ENCODE measurements at regions not wholly inside any gene's neighbourhood (a gene's known extent, or its start where the extent isn't known, plus 50 kb on each side); places are given as distances from the start of the nearest gene placed in this dataset.

GRCh38 chr22:47257566-47257965 is 495.1 kb downstream of the TBC1D22A start:
- ATAC-seq (ENCODE audit: low FRiP score) (no peak), DNase-seq (ENCODE audit: low spot score) (no peak)
- TF ChIP-seq CTCF (IDR thresholded peaks at IDR 0.05) = no peak

- DNase-seq (ENCODE audit: low spot score) (no peak), ATAC-seq (ENCODE audit: low FRiP score) (no peak)
- TF ChIP-seq CTCF (IDR thresholded peaks at IDR 0.05) = no peak
These were observed 489.5 kb downstream of the TBC1D22A start for GRCh38 chr22:47251911-47252310.

GRCh38 chr22:47250995-47251765 is 488.7 kb downstream of the TBC1D22A start:
- no peak for TF ChIP-seq CTCF (IDR thresholded peaks at IDR 0.05)
- ATAC-seq (ENCODE audit: low FRiP score) = no peak

DNA sequence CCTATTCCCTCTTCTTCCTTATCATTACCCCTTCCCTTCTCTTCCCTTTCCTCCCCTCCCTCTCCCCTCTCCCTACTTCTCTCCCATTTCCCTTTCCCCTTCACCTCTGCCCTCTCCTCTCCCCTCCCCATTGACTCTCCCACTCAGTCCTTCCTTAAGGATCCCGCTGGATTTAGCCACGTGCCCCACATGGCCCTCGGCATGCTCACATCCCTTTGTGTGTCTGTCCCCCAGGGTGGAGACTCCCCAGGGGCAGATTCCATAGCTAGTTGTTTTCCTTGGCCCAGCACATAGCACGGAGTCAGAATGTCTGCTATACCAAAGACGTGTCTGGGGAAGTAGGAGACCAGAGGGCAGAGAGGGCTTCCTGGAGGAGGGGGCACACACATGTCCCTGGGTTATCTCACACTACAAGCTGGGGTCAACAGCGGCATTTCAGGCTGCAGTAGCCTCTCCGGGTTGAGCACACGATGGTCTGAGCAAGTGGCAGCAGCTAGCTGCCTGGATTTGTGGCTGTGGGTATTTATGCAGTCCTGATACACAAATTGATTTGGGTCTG is 487.0 kb downstream of the TBC1D22A start:
- TF ChIP-seq CTCF (IDR thresholded peaks at IDR 0.05) = no peak
- ATAC-seq (ENCODE audit: low FRiP score) (no peak), DNase-seq (ENCODE audit: low spot score) (no peak)

More at GRCh38 chr22:47250995-47251765, 488.7 kb downstream of the TBC1D22A start:
- no peak for DNase-seq (ENCODE audit: low spot score)

DNA sequence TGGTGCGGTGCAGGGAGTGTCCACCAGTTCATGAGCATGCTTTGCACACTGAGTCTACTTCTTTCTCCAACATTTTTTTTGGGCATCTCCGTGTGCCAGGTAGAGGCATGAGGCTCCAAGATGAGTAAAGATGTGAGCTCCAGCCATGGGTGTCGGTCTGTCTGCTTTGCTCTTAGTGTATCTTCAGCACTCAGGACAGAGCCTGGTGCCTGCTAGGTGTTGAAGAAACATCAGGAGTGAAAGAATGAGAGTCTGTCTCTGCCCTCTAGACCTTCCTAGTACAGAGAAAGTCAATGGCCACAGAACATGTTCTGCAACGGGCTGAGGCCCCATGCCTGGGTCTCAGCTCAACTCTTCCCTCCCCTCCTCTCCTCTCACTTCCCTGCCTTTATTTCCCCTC is 486.5 kb downstream of the TBC1D22A start:
- no peak for DNase-seq (ENCODE audit: low spot score)
- no peak for TF ChIP-seq CTCF (IDR thresholded peaks at IDR 0.05)
- no peak for ATAC-seq (ENCODE audit: low FRiP score)

DNA sequence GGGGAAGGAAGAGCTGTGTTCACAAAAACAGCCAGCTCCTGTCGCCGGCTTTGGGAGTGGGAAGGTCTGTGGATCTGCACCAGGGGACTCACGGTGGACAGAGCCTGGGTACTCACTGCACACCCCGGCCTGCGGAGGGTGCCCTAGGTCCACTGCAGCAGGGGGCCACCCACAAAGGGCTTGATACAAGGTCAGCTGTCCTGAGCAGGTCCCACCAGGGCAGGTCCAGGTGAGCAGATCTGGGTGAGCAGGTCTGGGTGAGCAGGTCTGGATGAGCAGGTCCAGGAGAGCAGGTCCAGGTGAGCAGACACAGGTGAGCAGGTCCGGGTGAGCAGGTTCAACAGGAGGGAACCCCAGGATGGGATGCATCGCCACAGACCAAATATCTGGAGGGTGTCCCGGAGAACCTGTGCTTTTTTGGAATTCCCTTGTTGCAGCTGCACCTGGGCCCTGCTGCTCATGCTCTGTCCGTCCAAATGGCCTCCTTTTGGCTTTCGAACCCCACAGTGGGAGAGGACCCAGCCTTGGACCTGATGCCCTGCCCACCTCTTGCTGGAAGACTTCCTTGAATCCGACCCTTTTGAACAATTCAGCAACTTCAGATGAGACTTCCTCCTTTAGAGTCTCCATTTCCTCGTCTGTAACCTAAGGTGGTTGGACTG is 485.3 kb downstream of the TBC1D22A start:
- ATAC-seq (ENCODE audit: low FRiP score) (no peak), DNase-seq (ENCODE audit: low spot score) (no peak)

More for the DNA sequence above, 485.3 kb downstream of the TBC1D22A start:
- no peak for TF ChIP-seq CTCF (IDR thresholded peaks at IDR 0.05)

All from omental fat pad (tissue), 3 donors.